HepG2 (cell line): ENCODE measurements at regions not wholly inside any gene's neighbourhood (a gene's known extent, or its start where the extent isn't known, plus 50 kb on each side); places are given as distances from the start of the nearest gene placed in this dataset.

Experiments
- ATAC-seq: fragments of 200-7000 bp; cut with Tn5 transposase; 3 replicates; pipeline ENCODE4 v1.9.1; 2020; ENCODE audit warnings: mild to moderate bottlenecking, moderate library complexity
- BruUV-seq: library from RNA; stranded (reverse); fragments of 400-500 nt; replicated peaks from 2 replicates; lab custom pipeline; 2021; lab: Mats Ljungman, UMichigan
- CTCF ChIA-PET: fragments of 300-600 bp; formaldehyde crosslinking; extraction: SDS; loops from one replicate; lab custom pipeline; 2021; ENCODE audit warnings: low total read pairs, inconsistent platforms, low intra/inter-chr PET ratio; lab: Yijun Ruan, JAX
- POLR2A ChIA-PET: fragments of 350-600 bp; sonication (Branson Sonifier 250); formaldehyde crosslinking; loops from one replicate; lab custom pipeline; 2020; ENCODE audit warnings: antibody characterized with exemption, inconsistent platforms; lab: Yijun Ruan, JAX
- DNase-seq: peaks from one replicate; pipeline ENCODE4 v3.0.0-alpha.2; 2015; ENCODE audit warnings: low spot score
- FAIRE-seq: peaks from 3 replicates; lab custom pipeline; 2011; peaks lifted over from hg19 to GRCh38; lab: Jason Lieb, UNC
- H2AFZ ChIP-seq: one replicate; pipeline ENCODE4 v1.6.1; 2011; ENCODE audit warnings: low read length, inconsistent platforms
- H3K27ac ChIP-seq: fragments of 300-600 bp; 3 replicates; pipeline ENCODE4 v1.8.0; 2011; ENCODE audit warnings: mixed run types, mild to moderate bottlenecking, mixed read lengths, low read length, inconsistent platforms; ENCODE audit not compliant: insufficient read depth; ENCODE audit errors: extremely low read length
- H3K27me3 ChIP-seq, 2 experiments: fragments of 200-600 bp in 1 of 2; 2 replicates in 1 of 2; 3 replicates in 1 of 2; pipeline versions ENCODE4 v1.6.0 to v1.8.0; 2011; ENCODE audit warnings: low read length in 2 of 2, mild to moderate bottlenecking in 2 of 2, moderate library complexity in 2 of 2, inconsistent platforms in 1 of 2; ENCODE audit not compliant: insufficient read depth in 2 of 2, control insufficient read depth in 1 of 2
- H3K36me3 ChIP-seq, 2 experiments: fragments of 200-600 bp in 1 of 2; replicated peaks in 1 of 2; 2 replicates in 1 of 2; 3 replicates in 1 of 2; pipeline versions ENCODE4 v1.5.1 to v1.8.0; 2011; ENCODE audit warnings: low read length in 2 of 2, inconsistent platforms in 1 of 2; ENCODE audit not compliant: insufficient read depth in 2 of 2, control insufficient read depth in 1 of 2
- H3K4me1 ChIP-seq: 2 replicates; pipeline ENCODE4 v1.5.1; 2012; ENCODE audit warnings: low read length, inconsistent platforms; ENCODE audit not compliant: insufficient read depth
- H3K4me2 ChIP-seq: 2 replicates; pipeline ENCODE4 v1.6.0; 2011; ENCODE audit warnings: low read depth, low read length, inconsistent platforms
- H3K4me3 ChIP-seq, 3 experiments: fragments of 200-600 bp in 1 of 3; sonication (generic), shearing (Covaris generic) in 1 of 3; replicated peaks in 1 of 3; 2 replicates each; pipeline ENCODE4 v1.5.1; 2011 to 2016; ENCODE audit warnings: low read length in 3 of 3, inconsistent platforms in 2 of 3, low read depth in 2 of 3, mild to moderate bottlenecking in 2 of 3, control low read depth in 1 of 3, mixed read lengths in 1 of 3; ENCODE audit not compliant: insufficient read depth in 1 of 3
- H3K79me2 ChIP-seq: one replicate; pipeline ENCODE4 v1.6.1; 2011; ENCODE audit warnings: low read length, inconsistent platforms; ENCODE audit not compliant: insufficient read depth
- H3K9ac ChIP-seq: 2 replicates; pipeline ENCODE4 v1.6.0; 2011; ENCODE audit warnings: mild to moderate bottlenecking, low read depth, low read length, inconsistent platforms; ENCODE audit not compliant: insufficient read depth
- H3K9me3 ChIP-seq: 2 replicates; pipeline ENCODE4 v1.5.1; 2012; ENCODE audit warnings: mild to moderate bottlenecking, low read length
- H4K20me1 ChIP-seq: 2 replicates; pipeline ENCODE4 v1.6.0; 2011; ENCODE audit warnings: inconsistent platforms, mild to moderate bottlenecking, low read length, moderate library complexity; ENCODE audit not compliant: insufficient read depth
- HES4 ChIP-seq: sonication (generic); formaldehyde crosslinking; IDR thresholded peaks from 2 replicates; pipeline ENCODE4 v1.9.0; 2021; ENCODE audit warnings: mild to moderate bottlenecking, missing genetic modification reagents, borderline replicate concordance
- HNRNPH1 ChIP-seq: fragments of 200-400 bp; formaldehyde crosslinking; optimal IDR thresholded peaks from 2 replicates; pipeline ENCODE3; 2017; ENCODE audit warnings: mild to moderate bottlenecking, low read depth, low read length
- PHF5A ChIP-seq: IDR thresholded peaks from one replicate; pipeline ENCODE4 v1.6.1; 2018; ENCODE audit warnings: low read depth, missing genetic modification reagents; ENCODE audit not compliant: unreplicated experiment
- RFXANK ChIP-seq: IDR thresholded peaks from 2 replicates; pipeline ENCODE4 v1.6.1; 2016
- TFDP1 ChIP-seq: IDR thresholded peaks from 2 replicates; pipeline ENCODE4 v1.6.1; 2016; ENCODE audit warnings: missing compliant biosample characterization, missing genetic modification reagents, borderline replicate concordance
- ZBTB3 ChIP-seq: sonication (generic); formaldehyde crosslinking; IDR thresholded peaks from 2 replicates; pipeline ENCODE4 v1.4.0; 2020; ENCODE audit warnings: low read depth, mild to moderate bottlenecking, moderate library complexity, missing genetic modification reagents, borderline replicate concordance
- ZKSCAN5 ChIP-seq: sonication (generic); formaldehyde crosslinking; IDR thresholded peaks from 2 replicates; pipeline ENCODE4 v1.5.1; 2020; ENCODE audit warnings: mild to moderate bottlenecking, missing genetic modification reagents
- ZNF275 ChIP-seq: sonication (generic); formaldehyde crosslinking; IDR thresholded peaks from 2 replicates; pipeline ENCODE4 v1.8.0; 2022; ENCODE audit warnings: missing genetic modification reagents, mild to moderate bottlenecking, inconsistent platforms, borderline replicate concordance
- ZNF501 ChIP-seq: sonication (generic); formaldehyde crosslinking; IDR thresholded peaks from 2 replicates; pipeline ENCODE4 v1.5.1; 2020; ENCODE audit warnings: mild to moderate bottlenecking, moderate library complexity, missing genetic modification reagents
- ZNF562 ChIP-seq: sonication (generic); formaldehyde crosslinking; IDR thresholded peaks from 2 replicates; pipeline ENCODE4 v1.8.0; 2022; ENCODE audit warnings: missing genetic modification reagents, borderline replicate concordance
- ZNF629 ChIP-seq: sonication (generic); formaldehyde crosslinking; conservative IDR thresholded peaks from 2 replicates; pipeline ENCODE4 v1.5.0; 2020; ENCODE audit warnings: missing genetic modification reagents
- ZSCAN9 ChIP-seq: IDR thresholded peaks from 2 replicates; pipeline ENCODE4 v1.6.1; 2016; ENCODE audit warnings: borderline replicate concordance
- WGBS: methylation state at CpG from one replicate; pipeline ENCODE4 v1.1.6; 2017; ENCODE audit warnings: low lambda C conversion rate; 5-methylcytosine and 5-hydroxymethylcytosine counted together
- in situ Hi-C: cut with HindIII; loops from 2 replicates; pipeline ENCODE4 v1.10.0; 2017; ENCODE audit warnings: low pct_unique_long_range_greater_than_20kb; ENCODE audit not compliant: extremely low pct_ligation_motif_present
- intact Hi-C: fragments of 100-400 bp; cut with micrococcal nuclease; formaldehyde crosslinking; loops from one replicate; pipeline ENCODE4 v1.10.0; 2022; ENCODE audit not compliant: unreplicated experiment
- TF ChIP-seq, protein P1 (sequence below): sonication (generic); formaldehyde crosslinking; IDR thresholded peaks from 2 replicates; pipeline ENCODE4 v1.5.0; 2020; ENCODE audit warnings: mild to moderate bottlenecking, missing genetic modification reagents

- H4K20me1 ChIP-seq = no peaks in the 10 kb centered on the region
- no peak for TF ChIP-seq ZNF629
- TF ChIP-seq HNRNPH1 = no peak
- no peak for TF ChIP-seq ZNF562 (CRISPR knock-in tag)
- TF ChIP-seq ZKSCAN5 (CRISPR knock-in tag) = no peak
- TF ChIP-seq PHF5A (CRISPR knock-in tag) = no peak
- TF ChIP-seq, protein P1, sequence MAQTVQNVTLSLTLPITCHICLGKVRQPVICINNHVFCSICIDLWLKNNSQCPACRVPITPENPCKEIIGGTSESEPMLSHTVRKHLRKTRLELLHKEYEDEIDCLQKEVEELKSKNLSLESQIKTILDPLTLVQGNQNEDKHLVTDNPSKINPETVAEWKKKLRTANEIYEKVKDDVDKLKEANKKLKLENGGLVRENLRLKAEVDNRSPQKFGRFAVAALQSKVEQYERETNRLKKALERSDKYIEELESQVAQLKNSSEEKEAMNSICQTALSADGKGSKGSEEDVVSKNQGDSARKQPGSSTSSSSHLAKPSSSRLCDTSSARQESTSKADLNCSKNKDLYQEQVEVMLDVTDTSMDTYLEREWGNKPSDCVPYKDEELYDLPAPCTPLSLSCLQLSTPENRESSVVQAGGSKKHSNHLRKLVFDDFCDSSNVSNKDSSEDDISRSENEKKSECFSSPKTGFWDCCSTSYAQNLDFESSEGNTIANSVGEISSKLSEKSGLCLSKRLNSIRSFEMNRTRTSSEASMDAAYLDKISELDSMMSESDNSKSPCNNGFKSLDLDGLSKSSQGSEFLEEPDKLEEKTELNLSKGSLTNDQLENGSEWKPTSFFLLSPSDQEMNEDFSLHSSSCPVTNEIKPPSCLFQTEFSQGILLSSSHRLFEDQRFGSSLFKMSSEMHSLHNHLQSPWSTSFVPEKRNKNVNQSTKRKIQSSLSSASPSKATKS = no peak
- no peak for TF ChIP-seq TFDP1 (CRISPR knock-in tag)
- no peak for TF ChIP-seq ZNF275
- no peak for TF ChIP-seq HES4 (CRISPR knock-in tag)
- no peak for TF ChIP-seq RFXANK (CRISPR knock-in tag)
- TF ChIP-seq ZBTB3 = no peak
- no peak for TF ChIP-seq ZSCAN9 (CRISPR knock-in tag)
- no peak for TF ChIP-seq ZNF501 (CRISPR knock-in tag)
- TF ChIP-seq, all 625 proteins: peak for 0
- no peaks in the 10 kb centered on the region for H3K9me3 ChIP-seq
- H3K9ac ChIP-seq = no peak overlapping the region
- no TSS peak for BruUV-seq
- H3K27ac ChIP-seq = no peak overlapping the region
- ChIA-PET POLR2A (no interaction called here), CTCF (no interaction called here)
- ATAC-seq (no peak), DNase-seq (no peak), FAIRE-seq (no peak)
- no peaks in the 10 kb centered on the region for H3K36me3 ChIP-seq
- H3K4me1 ChIP-seq = no peaks in the 10 kb centered on the region
- WGBS = 39% methylated on average over 6 of the region's 6 CpGs
- H2AFZ ChIP-seq = no peak overlapping the region
- H3K4me2 ChIP-seq = no peak overlapping the region
- in situ Hi-C loops = no loop called here
- peaks cover 0 to 11% of the 10 kb centered on the region in 2 experiments; a peak in 1 of 5 replicates for H3K27me3 ChIP-seq
- H3K4me3 ChIP-seq = no peak overlapping the region
- intact Hi-C loops = no loop called here
- H3K79me2 ChIP-seq = no peaks in the 10 kb centered on the region
Measured at GRCh38 chr1:60891281-60891680, 191.1 kb upstream of the NFIA start.
